Amniotic epithelial cell (primary cell): ENCODE measurements at regions not wholly inside any gene's neighbourhood (a gene's known extent, or its start where the extent isn't known, plus 50 kb on each side); places are given as distances from the start of the nearest gene placed in this dataset.
"Not testable (repeated sequence)": the region's sequence is repeated elsewhere in the genome, so short reads cannot be mapped to it uniquely, and the experiment has no call there.

Experiments
- DNase-seq: peaks from one replicate; pipeline ENCODE4 v3.0.0-alpha.2; 2010; ENCODE audit warnings: low read depth

DNA sequence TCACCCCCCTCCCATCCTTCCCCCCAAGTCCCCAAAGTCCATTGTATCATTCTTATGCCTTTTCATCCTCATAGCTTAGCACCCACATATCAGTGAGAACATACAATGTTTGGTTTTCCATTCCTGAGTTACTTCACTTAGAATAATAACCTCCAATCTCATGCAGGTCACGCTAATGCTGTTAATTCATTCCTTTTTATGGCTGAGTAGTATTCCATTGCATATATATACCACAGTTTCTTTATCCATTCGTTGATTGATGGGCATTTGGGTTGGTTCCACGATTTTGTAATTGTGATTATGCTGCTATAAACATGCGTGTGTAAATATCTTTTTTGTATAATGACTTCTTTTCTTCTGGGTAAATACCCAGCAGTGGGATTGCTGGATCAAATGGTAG is 621.9 kb upstream of the NRP1 start:
- not testable (repeated sequence) for DNase-seq

DNA sequence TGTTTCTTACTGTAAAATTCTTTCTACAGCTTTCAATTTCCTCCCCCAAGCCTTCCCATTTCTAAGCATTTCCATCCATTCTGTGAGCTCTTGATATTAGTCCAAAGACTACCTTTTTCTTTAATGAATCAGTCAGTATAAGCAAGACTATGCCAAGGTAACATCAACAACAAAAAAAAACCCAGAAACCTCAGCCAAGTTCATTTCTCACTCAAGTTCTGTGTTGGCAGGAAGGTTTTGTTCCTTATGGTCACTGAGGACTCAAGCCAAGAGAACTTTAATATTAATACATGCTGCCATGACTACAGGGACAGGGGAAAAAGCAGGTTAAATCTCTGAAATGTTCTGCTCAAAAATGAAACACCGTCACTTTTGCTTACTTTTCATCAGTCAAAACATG is 621.2 kb upstream of the NRP1 start:
- DNase-seq = no peak

GRCh38 chr10:33952692-33953360 is 618.4 kb upstream of the NRP1 start:
- peak; percentile 45 for DNase-seq

DNA sequence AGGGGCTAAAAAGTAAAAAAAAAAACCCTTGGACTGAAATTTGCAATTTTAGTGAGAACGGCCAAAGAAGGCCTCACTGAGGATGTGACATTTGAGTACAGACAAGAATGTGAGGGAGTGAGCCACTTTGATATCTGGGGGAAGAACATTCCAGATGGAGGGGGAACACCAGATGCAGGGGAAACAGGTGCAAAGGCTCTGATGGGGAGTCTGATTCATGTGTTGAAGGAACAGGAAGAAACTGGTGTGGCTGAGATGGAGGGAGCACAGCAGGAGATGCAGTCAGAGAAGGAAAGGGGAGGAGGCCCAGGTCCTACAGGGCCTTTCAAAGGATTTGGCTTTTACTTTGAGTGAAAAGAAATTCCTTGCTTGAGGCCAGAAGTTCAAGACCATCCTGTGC is 615.7 kb upstream of the NRP1 start:
- DNase-seq = no peak

DNA sequence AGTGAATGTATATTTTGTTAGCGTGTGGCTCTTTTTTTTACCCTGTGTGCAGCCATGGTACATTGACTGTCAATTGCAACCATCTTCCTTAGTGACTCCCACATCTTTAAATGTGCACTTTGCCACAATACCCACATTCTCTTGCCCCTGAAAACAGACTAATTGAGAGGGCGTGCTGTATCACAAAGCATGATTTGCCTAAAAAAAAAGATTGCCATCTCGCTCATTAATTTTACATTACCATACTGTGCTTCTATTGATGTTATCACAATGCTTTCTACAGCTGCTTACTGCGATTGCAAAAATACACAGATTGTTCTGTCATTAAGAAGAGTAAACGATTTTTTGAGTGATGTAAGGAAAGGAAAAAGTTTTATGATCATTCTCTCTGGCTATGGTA is 613.1 kb upstream of the NRP1 start:
- no peak for DNase-seq

DNA sequence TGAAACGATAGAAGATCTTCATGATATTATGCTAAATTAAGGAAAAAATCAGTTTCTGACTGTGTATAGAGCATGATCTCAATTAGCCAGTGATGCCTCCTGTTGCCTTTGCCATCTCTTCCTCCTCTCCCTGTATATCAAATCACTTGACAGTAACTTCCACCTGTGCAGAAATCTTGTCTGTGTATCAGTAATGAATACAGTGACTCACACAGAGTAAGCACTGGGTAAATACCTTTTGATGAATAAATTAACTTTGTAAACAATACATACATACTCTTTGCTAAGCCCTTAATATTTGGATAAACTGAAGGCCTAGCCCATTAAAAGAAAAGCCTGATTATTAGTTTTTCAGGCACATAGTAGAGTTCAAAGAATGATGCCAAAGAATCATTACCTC is 610.6 kb upstream of the NRP1 start:
- no peak for DNase-seq

GRCh38 chr10:33942508-33942907 is 608.0 kb upstream of the NRP1 start:
- no peak for DNase-seq

DNA sequence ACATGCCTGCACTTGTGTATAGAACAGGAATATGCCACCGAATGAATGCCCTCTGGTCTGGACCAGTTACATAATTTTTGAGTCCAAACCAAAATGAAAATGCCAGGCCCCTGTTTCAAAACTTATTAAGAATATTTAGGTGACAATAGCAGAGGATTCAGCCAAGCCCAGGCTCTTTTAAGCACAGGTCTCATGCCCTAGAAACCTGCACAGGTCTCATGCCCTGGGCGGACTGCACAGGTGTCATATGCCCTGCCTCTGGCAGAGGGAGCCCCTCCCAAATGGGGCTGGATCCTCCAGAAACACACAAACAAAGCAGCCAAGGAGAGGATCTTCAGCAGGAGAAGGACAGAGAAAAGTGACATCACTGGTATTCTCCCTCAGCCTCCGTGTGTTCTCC is 605.4 kb upstream of the NRP1 start:
- no peak for DNase-seq

GRCh38 chr10:33939410-33939809 is 604.9 kb upstream of the NRP1 start:
- DNase-seq = no peak

GRCh38 chr10:33938001-33938400 is 603.5 kb upstream of the NRP1 start:
- DNase-seq = no peak

- DNase-seq = no peak
Measured at GRCh38 chr10:33937036-33937730, 602.7 kb upstream of the NRP1 start.

GRCh38 chr10:33935350-33935749 is 600.9 kb upstream of the NRP1 start:
- DNase-seq = no peak

DNA sequence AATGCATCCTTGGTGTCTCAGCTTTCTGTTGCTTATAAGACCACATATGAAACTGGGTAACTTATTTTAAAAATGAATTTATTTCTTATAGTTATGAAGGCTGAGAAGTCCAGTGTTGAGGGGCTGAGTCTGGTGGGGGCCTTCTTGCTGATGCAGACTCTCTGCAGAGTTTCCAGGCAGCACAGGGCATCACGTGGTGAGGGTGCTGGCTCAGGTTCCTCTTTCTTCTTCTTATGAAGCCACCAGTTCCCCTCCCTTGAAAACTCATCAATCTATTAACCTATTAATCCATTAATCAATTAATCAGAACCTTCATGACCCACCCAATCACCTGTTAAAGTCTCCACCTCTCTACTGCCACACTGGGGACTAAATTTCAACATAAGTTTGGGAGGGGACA is 595.6 kb upstream of the NRP1 start:
- no peak for DNase-seq

DNA sequence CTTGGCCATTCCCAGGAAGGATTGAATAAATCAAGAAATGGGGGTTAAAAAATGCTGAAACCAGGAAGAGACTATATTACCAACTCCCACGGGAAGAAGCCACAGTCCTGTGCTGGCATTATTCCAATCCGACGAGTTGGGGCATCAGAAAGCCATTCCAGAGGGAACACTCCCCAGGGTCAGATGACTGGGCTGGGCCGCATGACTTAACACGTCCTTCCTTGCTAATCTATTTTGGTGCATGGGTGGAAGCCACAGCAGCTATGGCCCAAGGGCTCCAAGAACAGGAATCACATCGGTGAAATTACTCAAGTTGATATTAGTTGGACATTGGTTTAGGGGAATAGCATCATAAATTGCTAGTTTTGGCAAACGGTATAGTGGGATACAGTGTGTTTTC is 592.9 kb upstream of the NRP1 start:
- no peak for DNase-seq

GRCh38 chr10:33921970-33922605 is 587.6 kb upstream of the NRP1 start:
- no peak for DNase-seq

GRCh38 chr10:33920351-33920750 is 585.9 kb upstream of the NRP1 start:
- DNase-seq = no peak

DNA sequence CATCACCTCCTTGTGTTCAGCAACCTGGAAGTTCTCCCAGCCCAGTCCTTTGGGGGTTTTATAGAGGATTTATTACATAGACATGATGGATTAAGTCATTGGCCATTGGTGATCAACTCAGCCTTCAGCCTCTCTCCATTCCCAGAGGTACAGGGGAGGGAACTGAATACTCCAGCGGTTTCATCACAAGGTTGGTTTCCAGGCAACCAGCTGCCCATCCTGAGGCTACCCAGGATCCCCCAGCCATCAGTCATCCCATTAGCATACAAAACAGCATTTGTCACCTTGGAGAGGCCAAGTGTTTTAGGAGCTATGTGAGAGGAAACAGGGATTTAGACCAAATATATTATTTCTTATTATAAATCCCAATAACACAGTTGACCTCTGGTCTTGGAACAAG is 584.8 kb upstream of the NRP1 start:
- DNase-seq = no peak

- DNase-seq = no peak
Measured at GRCh38 chr10:33917069-33917780, 582.8 kb upstream of the NRP1 start.

GRCh38 chr10:33914746-33915145 is 580.3 kb upstream of the NRP1 start:
- DNase-seq = no peak

DNA sequence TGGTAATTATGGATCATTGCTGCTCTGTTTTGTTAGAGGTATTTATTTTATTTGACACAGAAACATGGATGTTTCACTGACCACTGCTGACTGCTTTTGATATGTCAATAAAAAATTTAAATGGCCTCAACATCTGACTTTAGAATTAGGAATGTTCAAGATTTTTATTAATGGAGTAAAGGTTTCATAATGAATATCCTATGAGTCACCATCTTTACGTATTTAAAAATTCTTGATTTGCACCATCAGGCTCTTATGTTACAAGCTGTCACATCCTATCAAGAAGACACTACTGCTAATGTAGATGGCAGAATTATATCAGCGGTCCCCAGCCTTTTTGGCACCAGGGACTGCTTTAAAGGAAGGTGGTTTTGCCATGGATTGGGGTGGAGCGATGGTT is 578.7 kb upstream of the NRP1 start:
- no peak for DNase-seq

DNA sequence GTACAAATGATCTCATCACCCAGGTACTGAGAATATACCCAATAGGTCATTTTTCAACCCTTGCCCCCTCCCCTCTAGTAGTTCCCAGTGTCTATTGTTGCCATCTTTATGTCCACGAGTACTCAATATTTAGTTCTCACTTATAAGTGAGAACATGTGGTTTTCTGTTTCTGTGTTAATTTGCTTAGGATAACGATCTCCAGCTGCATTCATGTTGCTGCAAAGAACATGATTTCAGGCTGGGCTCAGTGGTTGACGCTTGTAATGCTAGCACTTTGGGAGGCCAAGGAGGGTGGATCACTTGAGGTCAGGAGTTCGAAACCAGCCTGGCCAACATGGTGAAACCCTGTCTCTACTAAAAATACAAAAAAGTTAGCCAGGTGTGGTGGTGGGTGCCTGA is 575.0 kb upstream of the NRP1 start:
- not testable (repeated sequence) for DNase-seq

DNA sequence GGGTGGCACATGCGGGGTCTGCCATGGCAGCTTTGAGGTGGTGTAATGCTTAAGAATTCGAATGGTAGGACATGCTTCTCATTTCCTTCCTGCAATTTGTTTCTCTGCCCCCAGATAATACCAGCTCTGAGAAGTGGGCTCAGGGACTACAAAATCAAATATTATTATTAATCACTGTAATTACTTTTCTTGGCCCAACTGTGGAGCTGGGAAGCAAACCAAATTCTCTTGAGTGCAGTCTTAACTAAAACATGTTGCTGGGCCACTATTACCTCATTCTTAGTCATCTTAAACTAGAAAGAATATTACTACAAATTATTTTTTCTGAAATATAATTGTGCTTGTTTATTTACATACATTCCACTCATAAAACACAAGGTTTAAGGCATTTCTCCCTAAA is 566.7 kb upstream of the NRP1 start:
- peak; percentile 34 for DNase-seq

DNA sequence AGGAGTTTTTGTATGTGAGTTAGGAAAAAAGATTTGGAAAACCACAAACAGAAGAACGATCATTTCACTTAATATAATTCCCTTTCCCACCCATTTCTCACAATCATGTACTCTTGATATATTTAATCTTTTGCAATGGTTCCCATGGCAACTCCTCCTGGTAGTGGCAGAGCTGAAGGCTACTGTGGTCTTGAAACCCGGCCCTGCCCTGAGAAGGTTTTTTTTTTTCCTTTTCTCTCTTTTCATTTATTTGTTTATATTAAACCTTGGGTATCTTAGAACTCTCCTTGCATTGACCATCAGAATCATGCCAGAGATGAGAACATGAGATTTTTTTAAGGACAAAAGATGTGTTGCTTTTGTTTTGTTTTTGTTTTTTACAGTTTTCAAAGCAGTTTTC is 566.1 kb upstream of the NRP1 start:
- peak; percentile 40 for DNase-seq
